22Rv1 (cell line): ENCODE measurements at regions not wholly inside any gene's neighbourhood (a gene's known extent, or its start where the extent isn't known, plus 50 kb on each side); places are given as distances from the start of the nearest gene placed in this dataset.

Experiments
- ZFX ChIP-seq: fragments of 450-650 bp; IDR thresholded peaks from 2 replicates; pipeline ENCODE4 v1.6.1; 2017; ENCODE audit warnings: antibody characterized with exemption, borderline replicate concordance
- TF ChIP-seq, protein P1 (sequence below): fragments of 450-650 bp; IDR thresholded peaks from 2 replicates; pipeline ENCODE4 v1.5.1; 2017; ENCODE audit warnings: mild to moderate bottlenecking

DNA sequence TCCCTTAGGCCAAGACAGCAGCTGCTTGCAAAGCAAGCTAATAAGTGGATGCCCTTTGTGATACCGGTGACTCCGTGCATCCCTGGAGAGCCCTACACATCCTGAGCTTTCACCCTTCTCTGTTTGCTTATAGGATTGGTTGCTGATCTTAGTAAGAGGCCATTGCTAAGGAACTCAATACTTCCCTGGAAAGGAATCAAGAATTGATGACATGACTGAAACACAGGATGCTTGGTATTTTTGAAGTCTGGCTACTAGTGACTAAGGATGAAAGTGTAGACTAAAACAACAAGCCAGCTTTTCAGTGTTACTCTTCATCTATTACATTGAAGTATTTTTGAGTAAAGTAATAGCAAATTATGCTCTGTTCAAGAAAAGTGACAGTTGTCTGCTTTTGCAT is 123.0 kb upstream of the SERPINE2 start:
- TF ChIP-seq, protein P1, sequence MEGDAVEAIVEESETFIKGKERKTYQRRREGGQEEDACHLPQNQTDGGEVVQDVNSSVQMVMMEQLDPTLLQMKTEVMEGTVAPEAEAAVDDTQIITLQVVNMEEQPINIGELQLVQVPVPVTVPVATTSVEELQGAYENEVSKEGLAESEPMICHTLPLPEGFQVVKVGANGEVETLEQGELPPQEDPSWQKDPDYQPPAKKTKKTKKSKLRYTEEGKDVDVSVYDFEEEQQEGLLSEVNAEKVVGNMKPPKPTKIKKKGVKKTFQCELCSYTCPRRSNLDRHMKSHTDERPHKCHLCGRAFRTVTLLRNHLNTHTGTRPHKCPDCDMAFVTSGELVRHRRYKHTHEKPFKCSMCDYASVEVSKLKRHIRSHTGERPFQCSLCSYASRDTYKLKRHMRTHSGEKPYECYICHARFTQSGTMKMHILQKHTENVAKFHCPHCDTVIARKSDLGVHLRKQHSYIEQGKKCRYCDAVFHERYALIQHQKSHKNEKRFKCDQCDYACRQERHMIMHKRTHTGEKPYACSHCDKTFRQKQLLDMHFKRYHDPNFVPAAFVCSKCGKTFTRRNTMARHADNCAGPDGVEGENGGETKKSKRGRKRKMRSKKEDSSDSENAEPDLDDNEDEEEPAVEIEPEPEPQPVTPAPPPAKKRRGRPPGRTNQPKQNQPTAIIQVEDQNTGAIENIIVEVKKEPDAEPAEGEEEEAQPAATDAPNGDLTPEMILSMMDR: no peak
- TF ChIP-seq ZFX: no peak
